Glomerular visceral epithelial cell (primary cell): ENCODE measurements at regions not wholly inside any gene's neighbourhood (a gene's known extent, or its start where the extent isn't known, plus 50 kb on each side); places are given as distances from the start of the nearest gene placed in this dataset.
A peak's percentile ranks its signal among the peaks of the same experiment; 100 is the strongest.
"Not testable (repeated sequence)": the region's sequence is repeated elsewhere in the genome, so short reads cannot be mapped to it uniquely, and the experiment has no call there.

Experiments
- DNase-seq: peaks from one replicate; pipeline ENCODE4 v3.0.0-alpha.2; 2016; ENCODE audit errors: extremely low spot score

GRCh38 chr4:183814461-183814860, 90.6 kb upstream of the STOX2 start:
- peak; percentile 22 for DNase-seq

GRCh38 chr4:183816077-183816476, 89.0 kb upstream of the STOX2 start:
- no peak for DNase-seq

DNA sequence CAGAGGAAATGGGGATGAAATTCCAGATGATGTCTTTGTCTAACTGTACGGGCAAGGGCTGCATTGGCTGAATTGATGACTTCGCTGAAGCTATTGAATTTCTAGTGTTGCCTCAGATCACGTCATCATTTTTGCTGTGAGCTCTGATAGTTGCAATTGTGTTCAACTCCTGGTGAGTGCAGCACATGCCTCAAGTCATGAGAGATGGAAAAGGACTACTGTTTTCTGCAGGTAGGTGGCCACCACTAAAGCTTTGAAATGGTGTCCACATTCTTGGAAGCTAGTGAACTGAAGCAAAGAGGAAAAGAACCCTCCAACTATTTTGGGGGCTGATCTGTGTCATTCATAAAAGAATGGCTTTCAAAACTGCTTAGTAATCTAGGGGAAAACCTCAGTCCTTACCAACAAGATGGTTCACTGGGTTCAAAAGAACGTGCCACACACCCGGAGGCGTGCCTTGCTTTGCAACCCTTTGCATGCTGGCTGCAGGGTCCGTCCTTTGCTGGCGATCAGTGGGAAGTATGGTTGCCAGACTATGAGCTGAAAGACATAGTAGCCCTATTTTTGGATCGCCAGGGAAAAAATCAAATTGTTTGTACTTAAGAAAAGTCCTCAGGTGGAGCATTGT, 88.1 kb upstream of the STOX2 start:
- peak; percentile 83 for DNase-seq

- DNase-seq = not testable (repeated sequence)
Measured at GRCh38 chr4:183818591-183818990, 86.5 kb upstream of the STOX2 start.

- no peak for DNase-seq
Measured at GRCh38 chr4:183821076-183821853, 83.8 kb upstream of the STOX2 start.

DNA sequence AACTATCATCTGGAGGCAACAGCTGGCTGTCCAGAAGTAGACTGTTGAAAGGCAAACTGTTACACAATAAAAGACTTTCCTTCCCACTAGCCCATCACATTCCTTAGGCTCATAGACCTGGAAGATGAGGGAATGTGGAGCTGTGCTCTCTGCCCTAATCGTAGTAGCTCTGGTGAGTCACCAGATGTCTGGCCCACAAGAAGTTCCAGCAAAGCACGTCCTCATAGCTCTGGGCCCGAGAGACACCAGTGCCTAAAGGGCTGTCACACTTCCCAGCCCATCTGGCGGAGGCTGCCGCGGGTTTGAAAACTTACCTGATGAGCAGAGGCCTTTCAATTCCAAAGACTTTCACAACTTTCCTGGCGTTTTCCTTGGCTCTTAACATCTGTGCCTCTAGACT, 81.7 kb upstream of the STOX2 start:
- peak; percentile 94 for DNase-seq

DNA sequence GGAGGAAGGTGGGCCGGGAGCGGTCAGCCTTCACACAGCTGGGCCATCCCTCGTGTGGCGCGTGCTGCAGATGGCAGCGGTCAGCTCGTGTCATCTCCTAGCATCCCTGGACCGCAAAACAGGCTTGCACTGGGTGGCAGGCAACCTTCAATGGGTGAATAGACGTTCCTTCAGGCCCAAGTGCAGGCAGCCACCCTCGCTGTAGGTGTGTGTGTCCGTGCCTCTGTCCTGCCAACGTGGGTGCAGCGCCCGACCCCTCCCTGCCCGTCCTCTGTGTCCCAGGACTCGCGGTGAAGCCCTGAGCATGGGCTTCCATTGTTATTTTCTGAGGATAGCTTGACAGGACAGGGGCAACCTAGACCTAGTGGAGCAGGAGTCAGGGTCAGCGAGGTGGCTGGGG, 79.8 kb upstream of the STOX2 start:
- DNase-seq = no peak

DNA sequence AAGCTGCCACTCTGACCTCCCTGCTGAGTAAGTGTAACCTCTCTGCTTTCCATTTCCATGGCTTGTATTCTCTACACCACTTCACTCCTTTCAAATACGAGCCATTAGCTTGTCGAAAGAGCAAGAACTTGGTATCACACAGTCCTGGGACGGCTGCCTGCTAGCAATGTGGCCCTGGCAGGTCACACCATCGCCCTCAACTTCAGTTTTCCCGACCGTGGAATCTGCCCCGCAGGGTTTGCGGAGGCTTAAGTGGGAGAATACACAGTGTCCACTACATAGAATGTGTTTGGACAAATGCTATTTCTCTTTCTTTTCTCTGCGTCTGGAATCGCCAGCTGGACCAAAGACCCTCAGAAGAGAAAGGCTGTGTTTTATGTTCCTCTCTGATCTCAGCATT, 78.6 kb upstream of the STOX2 start:
- no peak for DNase-seq

- no peak for DNase-seq
Measured at GRCh38 chr4:183828125-183828524, 77.0 kb upstream of the STOX2 start.

GRCh38 chr4:183828839-183829238, 76.3 kb upstream of the STOX2 start:
- no peak for DNase-seq

DNA sequence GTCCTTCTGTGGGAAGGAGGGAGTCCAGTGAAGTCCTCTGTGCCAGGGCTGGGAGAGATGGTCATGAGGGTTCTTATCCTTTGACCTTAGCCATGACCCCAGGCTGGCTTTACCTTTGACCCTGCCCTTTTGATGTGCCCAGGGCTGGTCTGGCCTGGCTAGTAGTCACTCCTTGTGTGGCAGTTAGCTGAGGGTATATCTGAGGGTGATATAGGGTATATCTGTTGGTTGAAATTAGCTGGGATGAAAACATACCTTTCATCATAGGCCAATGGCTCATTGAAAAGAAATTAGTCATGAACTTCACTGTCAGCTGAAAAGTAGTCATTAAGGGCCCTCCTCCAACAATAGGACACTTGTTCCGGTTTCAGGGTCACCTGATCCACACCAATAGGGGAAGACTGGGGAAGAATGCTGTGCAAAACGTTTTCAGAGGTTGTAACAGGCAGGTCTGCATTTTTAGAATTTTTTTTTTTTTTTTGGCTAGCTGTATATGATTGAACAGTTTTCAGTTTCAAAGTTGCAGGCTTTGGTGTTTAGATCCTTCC, 74.6 kb upstream of the STOX2 start:
- DNase-seq = no peak

DNA sequence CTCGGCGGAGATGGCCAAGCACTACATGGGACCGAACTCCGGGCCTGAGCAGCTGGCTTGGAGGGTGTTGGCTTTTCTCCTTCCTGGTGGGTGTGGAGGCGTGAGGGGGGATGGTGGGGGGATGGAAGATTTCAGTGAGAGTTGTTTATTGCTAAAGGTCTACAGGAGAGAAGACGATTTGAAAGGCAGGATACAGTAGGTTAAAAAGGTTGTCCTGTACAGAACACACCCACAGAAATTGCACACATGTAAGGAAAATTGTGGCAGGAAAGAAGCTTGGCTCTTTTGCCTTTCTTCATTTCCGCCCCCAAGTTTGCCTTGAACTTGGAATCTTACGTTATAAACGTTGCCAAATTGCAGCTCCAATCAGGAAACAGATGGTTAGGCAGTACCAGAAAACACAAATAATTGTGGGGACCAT, 74.1 kb upstream of the STOX2 start:
- no peak for DNase-seq

- no peak for DNase-seq
Measured at GRCh38 chr4:183831683-183832082, 73.4 kb upstream of the STOX2 start.

DNA sequence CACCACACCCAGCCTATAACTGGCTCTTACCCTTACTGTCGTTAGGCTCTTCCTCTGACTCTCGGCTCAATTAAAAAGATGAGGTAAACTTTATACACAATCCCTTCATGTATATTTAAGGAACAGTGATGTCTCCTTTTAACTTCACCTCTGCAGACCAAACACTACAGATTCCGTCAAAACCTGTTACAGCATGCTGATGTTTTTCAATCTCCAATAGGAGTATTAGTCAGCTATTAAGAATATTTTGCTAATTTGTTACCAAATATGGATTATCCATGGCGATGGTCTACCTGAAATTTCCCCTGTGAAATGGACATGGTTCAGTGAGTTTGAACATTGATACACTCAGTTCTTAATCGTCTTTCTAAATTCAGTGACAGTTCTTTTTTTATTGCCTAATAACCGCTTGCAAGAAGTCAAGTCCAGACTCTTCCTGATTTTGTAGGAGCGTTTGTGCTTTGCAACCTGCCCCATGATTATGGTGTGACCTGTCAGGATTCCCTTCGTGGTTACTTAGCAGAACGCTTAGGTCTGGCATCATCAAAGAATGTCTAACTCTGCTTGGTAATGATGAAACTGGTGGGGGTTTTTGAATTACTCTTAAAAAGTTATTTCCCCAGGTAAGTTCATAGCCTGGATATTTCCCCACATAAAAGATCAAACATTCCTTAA, 72.2 kb upstream of the STOX2 start:
- peak; percentile 17 for DNase-seq

DNA sequence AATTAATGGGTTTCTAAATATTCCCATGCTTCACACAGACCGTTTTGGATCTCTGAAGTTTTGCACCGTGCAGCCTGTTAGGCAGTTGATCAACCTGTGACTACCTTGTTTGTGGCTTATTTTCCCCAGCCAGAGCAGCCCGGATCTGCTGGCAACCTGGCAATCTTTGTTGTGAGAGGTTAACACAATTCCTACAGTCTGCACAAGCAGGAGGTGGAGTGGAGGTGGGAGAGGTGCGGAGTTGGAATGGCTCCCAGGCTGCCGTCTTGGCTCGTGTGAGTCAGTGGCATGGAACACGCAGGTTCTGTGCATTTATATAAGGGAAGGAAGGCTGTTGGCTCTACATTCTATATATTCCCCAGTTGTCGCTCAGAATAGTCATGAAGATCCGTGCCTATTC, 70.9 kb upstream of the STOX2 start:
- DNase-seq = no peak

- DNase-seq = no peak
Measured at GRCh38 chr4:183837222-183837621, 67.9 kb upstream of the STOX2 start.

DNA sequence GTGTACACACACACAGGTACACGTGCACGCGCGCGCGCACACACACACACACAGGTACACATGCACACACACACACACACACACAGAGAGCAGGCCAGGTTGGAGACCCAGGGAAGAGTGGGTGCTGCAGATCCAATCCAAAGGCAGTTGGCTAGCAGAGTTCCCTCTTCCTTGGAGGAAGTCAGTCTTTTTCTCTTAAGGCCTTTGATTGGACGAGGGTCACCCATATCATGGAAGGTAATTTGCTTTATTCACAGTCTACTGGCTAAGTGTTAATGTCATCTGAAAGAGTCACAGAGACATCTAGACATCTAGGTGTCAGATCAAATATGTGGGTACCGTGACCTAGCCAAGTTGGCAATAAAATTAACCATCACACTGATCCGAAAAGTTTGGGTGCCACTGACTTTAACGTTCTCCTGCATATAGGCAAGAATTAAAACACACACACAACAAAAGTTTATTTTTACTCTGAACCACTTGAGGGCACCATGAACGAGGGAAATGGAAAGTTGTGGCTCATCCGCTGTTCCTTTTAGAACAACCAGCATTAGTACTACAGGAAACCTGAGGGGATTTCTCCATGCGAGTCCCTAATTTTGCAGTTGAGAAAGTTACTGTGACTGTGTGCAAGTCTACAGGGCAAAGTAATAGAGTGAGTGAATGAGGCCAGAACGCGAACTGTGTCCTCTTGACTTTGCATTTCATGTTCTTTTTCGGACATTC, 66.0 kb upstream of the STOX2 start:
- DNase-seq = peak; percentile 20

GRCh38 chr4:183840311-183840710, 64.8 kb upstream of the STOX2 start:
- DNase-seq = peak; percentile 67

DNA sequence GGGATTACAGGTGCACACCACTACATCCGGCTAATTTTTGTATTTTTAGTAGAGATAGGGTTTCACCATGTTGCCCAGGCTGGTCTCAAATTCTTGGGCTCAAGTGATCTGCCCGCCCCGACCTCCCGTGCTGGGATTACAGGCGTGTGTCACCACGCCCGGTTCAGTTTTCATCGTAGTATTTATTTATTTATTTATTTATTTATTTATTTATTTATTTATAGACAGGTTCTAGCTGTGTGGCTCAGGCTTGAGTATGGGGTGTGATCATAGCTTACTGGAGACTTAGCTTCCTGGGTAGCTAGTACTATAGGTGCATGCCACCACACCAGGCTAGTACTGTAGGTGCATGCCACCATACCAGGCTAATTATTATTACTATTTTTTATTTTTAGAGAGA, 64.1 kb upstream of the STOX2 start:
- DNase-seq = no peak

GRCh38 chr4:183842129-183842528, 63.0 kb upstream of the STOX2 start:
- DNase-seq = no peak

DNA sequence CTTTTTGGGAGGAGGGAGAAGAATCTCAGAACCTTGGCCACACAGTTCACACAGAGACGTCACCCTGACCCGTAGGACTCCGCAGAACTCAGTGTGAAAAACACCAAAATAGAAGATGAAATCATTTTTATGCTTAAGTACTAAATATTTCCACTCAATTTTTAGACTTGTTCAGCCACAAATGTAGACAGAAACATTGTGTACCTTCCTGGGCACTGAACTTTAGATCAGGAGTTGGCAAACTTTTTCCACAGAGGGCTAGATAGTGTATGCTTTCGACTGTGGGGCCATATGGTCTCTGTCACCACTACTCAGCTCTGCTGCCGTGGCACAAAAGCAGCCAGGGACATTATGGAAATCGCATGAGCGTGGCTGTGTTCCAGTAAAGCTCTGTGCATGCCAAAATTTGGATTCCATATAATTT, 61.8 kb upstream of the STOX2 start:
- DNase-seq = no peak

DNA sequence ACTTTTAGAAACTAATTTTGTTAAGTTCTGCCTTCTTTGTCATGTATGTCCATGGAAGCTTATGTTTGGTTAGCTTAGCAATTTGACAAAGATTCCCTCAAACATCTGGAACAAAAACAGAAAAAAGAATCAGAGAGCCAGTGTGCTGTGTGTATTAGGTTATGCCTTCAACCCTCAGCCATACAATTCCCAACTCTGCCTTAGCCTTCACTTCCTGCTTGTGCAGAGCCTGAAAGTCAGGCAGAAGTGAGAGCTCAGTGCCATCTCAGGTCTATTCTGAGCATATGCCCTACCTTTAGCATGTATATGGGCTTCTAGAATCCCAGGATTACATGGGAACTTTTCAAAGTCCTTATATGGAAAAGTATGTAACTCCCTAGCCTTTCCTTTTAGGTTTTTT, 58.2 kb upstream of the STOX2 start:
- no peak for DNase-seq
